ENCODE measurements at regions not wholly inside any gene's neighbourhood (a gene's known extent, or its start where the extent isn't known, plus 50 kb on each side); places are given as distances from the start of the nearest gene placed in this dataset.

- Histone ChIP-seq H3K4me1 (no peaks in the 10 kb centered on the region), H3K9me3 (ENCODE audit: control insufficient read depth, low read length) (no peaks in the 10 kb centered on the region), H3K79me2 (no peaks in the 10 kb centered on the region), H3K27me3 (ENCODE audit: control insufficient read depth, insufficient read depth, low read length) (no peaks in the 10 kb centered on the region), H3K36me3 (ENCODE audit: control insufficient read depth, insufficient read depth, low read length) (no peaks in the 10 kb centered on the region), H3K27ac (no peak overlapping the region), H3K4me3 (ENCODE audit: low read depth, low read length) (no peak overlapping the region), H3K9ac (no peak overlapping the region), H2AFZ (no peak overlapping the region), H3K4me2 (ENCODE audit: low read length) (no peak overlapping the region)
- TF ChIP-seq CTCF (IDR thresholded peaks at IDR 0.05) = no peak
Measured at GRCh38 chr1:221631556-221631955, 110.3 kb downstream of the DUSP10 start.

- Histone ChIP-seq H3K4me3 (ENCODE audit: low read depth, low read length) (no peak overlapping the region), H3K4me1 (no peaks in the 10 kb centered on the region), H3K36me3 (ENCODE audit: control insufficient read depth, insufficient read depth, low read length) (no peaks in the 10 kb centered on the region), H3K27me3 (ENCODE audit: control insufficient read depth, insufficient read depth, low read length) (no peaks in the 10 kb centered on the region), H3K4me2 (ENCODE audit: low read length) (no peak overlapping the region), H3K9me3 (ENCODE audit: control insufficient read depth, low read length) (no peaks in the 10 kb centered on the region), H2AFZ (no peak overlapping the region), H3K27ac (no peak overlapping the region), H3K79me2 (no peaks in the 10 kb centered on the region), H3K9ac (no peak overlapping the region)
- no peak for TF ChIP-seq CTCF (IDR thresholded peaks at IDR 0.05)
Measured at GRCh38 chr1:221632072-221632471, 109.8 kb downstream of the DUSP10 start.

- Histone ChIP-seq H3K79me2 (no peaks in the 10 kb centered on the region), H3K4me3 (ENCODE audit: low read depth, low read length) (no peak overlapping the region), H3K36me3 (ENCODE audit: control insufficient read depth, insufficient read depth, low read length) (no peaks in the 10 kb centered on the region), H3K27me3 (ENCODE audit: control insufficient read depth, insufficient read depth, low read length) (no peaks in the 10 kb centered on the region), H3K4me1 (no peaks in the 10 kb centered on the region), H3K9ac (no peak overlapping the region), H2AFZ (no peak overlapping the region), H3K9me3 (ENCODE audit: control insufficient read depth, low read length) (no peaks in the 10 kb centered on the region), H3K27ac (no peak overlapping the region), H3K4me2 (ENCODE audit: low read length) (no peak overlapping the region)
- no peak for TF ChIP-seq CTCF (IDR thresholded peaks at IDR 0.05)
Measured at GRCh38 chr1:221633841-221634409, 108.0 kb downstream of the DUSP10 start.

GRCh38 chr1:221634606-221635005, 107.3 kb downstream of the DUSP10 start:
- Histone ChIP-seq H3K4me2 (ENCODE audit: low read length) (no peak overlapping the region), H2AFZ (no peak overlapping the region), H3K27ac (no peak overlapping the region), H3K36me3 (ENCODE audit: control insufficient read depth, insufficient read depth, low read length) (no peaks in the 10 kb centered on the region), H3K4me1 (no peaks in the 10 kb centered on the region), H3K27me3 (ENCODE audit: control insufficient read depth, insufficient read depth, low read length) (no peaks in the 10 kb centered on the region), H3K9me3 (ENCODE audit: control insufficient read depth, low read length) (no peaks in the 10 kb centered on the region), H3K4me3 (ENCODE audit: low read depth, low read length) (no peak overlapping the region), H3K9ac (no peak overlapping the region), H3K79me2 (no peaks in the 10 kb centered on the region)
- no peak for TF ChIP-seq CTCF (IDR thresholded peaks at IDR 0.05)

- TF ChIP-seq CTCF (IDR thresholded peaks at IDR 0.05) = no peak
- Histone ChIP-seq H3K27me3 (ENCODE audit: control insufficient read depth, insufficient read depth, low read length) (no peaks in the 10 kb centered on the region), H3K79me2 (no peaks in the 10 kb centered on the region), H2AFZ (no peak overlapping the region), H3K9me3 (ENCODE audit: control insufficient read depth, low read length) (no peaks in the 10 kb centered on the region), H3K36me3 (ENCODE audit: control insufficient read depth, insufficient read depth, low read length) (no peaks in the 10 kb centered on the region), H3K4me3 (ENCODE audit: low read depth, low read length) (no peak overlapping the region), H3K4me1 (no peaks in the 10 kb centered on the region), H3K27ac (no peak overlapping the region), H3K9ac (no peak overlapping the region), H3K4me2 (ENCODE audit: low read length) (no peak overlapping the region)
Measured at GRCh38 chr1:221635305-221635704, 106.6 kb downstream of the DUSP10 start.
